Keratinocyte (primary cell): ENCODE measurements at regions not wholly inside any gene's neighbourhood (a gene's known extent, or its start where the extent isn't known, plus 50 kb on each side); places are given as distances from the start of the nearest gene placed in this dataset.

Experiments used
- DNase-seq: peaks from one replicate; pipeline ENCODE4 v3.0.0-alpha.2; 2011; ENCODE audit warnings: low read depth, missing footprints, low spot score
- FAIRE-seq: peaks from 2 replicates; lab custom pipeline; 2011; peaks lifted over from hg19 to GRCh38; lab: Jason Lieb, UNC
- H2AFZ ChIP-seq: 2 replicates; pipeline ENCODE4 v1.6.0; 2012; ENCODE audit warnings: low read length, control low read depth, inconsistent platforms; ENCODE audit not compliant: control insufficient read depth
- H3K27ac ChIP-seq: 2 replicates; pipeline ENCODE4 v1.5.1; 2011; ENCODE audit warnings: low read length; ENCODE audit not compliant: control insufficient read depth, insufficient read depth
- H3K27me3 ChIP-seq: 3 replicates; pipeline ENCODE4 v1.6.0; 2011; ENCODE audit warnings: low read length; ENCODE audit not compliant: control insufficient read depth, insufficient read depth; ENCODE audit errors: extremely low read depth
- H3K36me3 ChIP-seq, 2 experiments: 2 replicates in 1 of 2; 3 replicates in 1 of 2; pipeline ENCODE4 v1.5.1; 2011; ENCODE audit warnings: low read length in 2 of 2, mild to moderate bottlenecking in 1 of 2; ENCODE audit not compliant: control insufficient read depth in 2 of 2, insufficient read depth in 2 of 2; ENCODE audit errors: extremely low read depth in 1 of 2
- H3K4me1 ChIP-seq: 3 replicates; pipeline ENCODE4 v1.5.1; 2011; ENCODE audit warnings: low read length; ENCODE audit not compliant: control insufficient read depth, insufficient read depth; ENCODE audit errors: extremely low read depth
- H3K4me2 ChIP-seq: 3 replicates; pipeline ENCODE4 v1.6.0; 2011; ENCODE audit warnings: low read depth, low read length; ENCODE audit not compliant: control insufficient read depth, insufficient read depth; ENCODE audit errors: extremely low read depth
- H3K4me3 ChIP-seq, 3 experiments: fragments of 200-600 bp in 1 of 3; sonication (generic) in 1 of 3; 2 replicates in 2 of 3; 3 replicates in 1 of 3; pipeline ENCODE4 v1.5.1; 2011 to 2016; ENCODE audit warnings: low read length in 3 of 3, mild to moderate bottlenecking in 3 of 3, control low read depth in 2 of 3, inconsistent platforms in 1 of 3, low read depth in 1 of 3, mixed read lengths in 1 of 3, mixed run types in 1 of 3, moderate library complexity in 1 of 3; ENCODE audit not compliant: control insufficient read depth in 2 of 3, insufficient read depth in 2 of 3; ENCODE audit errors: extremely low read depth in 1 of 3
- H3K79me2 ChIP-seq: 2 replicates; pipeline ENCODE4 v1.6.0; 2012; ENCODE audit warnings: low read length; ENCODE audit not compliant: control insufficient read depth, insufficient read depth
- H3K9ac ChIP-seq: 3 replicates; pipeline ENCODE4 v1.6.0; 2011; ENCODE audit warnings: low read length; ENCODE audit not compliant: control insufficient read depth, insufficient read depth; ENCODE audit errors: extremely low read depth
- H3K9me1 ChIP-seq: 3 replicates; pipeline ENCODE4 v1.6.0; 2011; ENCODE audit warnings: low read length; ENCODE audit not compliant: control insufficient read depth, insufficient read depth; ENCODE audit errors: extremely low read depth
- H3K9me3 ChIP-seq: 2 replicates; pipeline ENCODE4 v1.5.1; 2012; ENCODE audit warnings: low read depth, low read length; ENCODE audit not compliant: control insufficient read depth
- H4K20me1 ChIP-seq: 3 replicates; pipeline ENCODE4 v1.6.0; 2011; ENCODE audit warnings: low read length; ENCODE audit not compliant: control insufficient read depth, insufficient read depth; ENCODE audit errors: extremely low read depth
- CTCF ChIP-seq, 3 experiments: IDR thresholded peaks in 1 of 3; conservative IDR thresholded peaks in 1 of 3; optimal IDR thresholded peaks in 1 of 3; 2 replicates in 2 of 3; 3 replicates in 1 of 3; pipeline versions ENCODE3 to v1.5.1; 2011; ENCODE audit warnings: low read length in 3 of 3, mild to moderate bottlenecking in 3 of 3, moderate library complexity in 2 of 3, control low read depth in 1 of 3, inconsistent platforms in 1 of 3; ENCODE audit not compliant: insufficient read depth in 2 of 3; ENCODE audit errors: extremely low read depth in 1 of 3
- EZH2 ChIP-seq: IDR thresholded peaks from one replicate; pipeline ENCODE4 v1.6.1; 2012; ENCODE audit warnings: inconsistent platforms, mild to moderate bottlenecking, low read length, moderate library complexity
- dilution Hi-C: fragments of 300-500 bp; cut with MboI; formaldehyde crosslinking; loops from one replicate; pipeline ENCODE4 v1.7.0; 2020; ENCODE audit warnings: low sequenced_read_pairs; ENCODE audit not compliant: extremely low pct_ligation_motif_present

GRCh38 chr18:60669938-60670337 lies 297.4 kb upstream of the MC4R start:
- FAIRE-seq = no peak

GRCh38 chr18:60671021-60671420 lies 298.4 kb upstream of the MC4R start:
- Histone ChIP-seq H3K4me1 (peaks cover 2% of the 10 kb centered on the region), H3K9me3 (no peaks in the 10 kb centered on the region), H3K36me3 (no peaks in the 10 kb centered on the region), H3K27me3 (no peaks in the 10 kb centered on the region), H3K27ac (no peak overlapping the region), H3K4me2 (no peak overlapping the region), H2AFZ (no peak overlapping the region), H3K4me3 (no peak overlapping the region), H3K9ac (no peak overlapping the region), H4K20me1 (no peaks in the 10 kb centered on the region), H3K79me2 (no peaks in the 10 kb centered on the region), H3K9me1 (no peaks in the 10 kb centered on the region)
- dilution Hi-C loops = no loop called here
- no peak for FAIRE-seq
- TF ChIP-seq CTCF (optimal IDR thresholded peaks at IDR 0.05 in 1 of 3, IDR thresholded peaks at IDR 0.05 in 1 of 3, conservative IDR thresholded peaks at IDR 0.05 in 1 of 3; ENCODE audit: extremely low read depth in 1 of 3, insufficient read depth in 2 of 3, low read length in 3 of 3) = no peak
- no peak for TF ChIP-seq EZH2
- no peak for DNase-seq

More at GRCh38 chr18:60669938-60670337, 297.4 kb upstream of the MC4R start:
- H3K9me1 ChIP-seq = no peaks in the 10 kb centered on the region
- H3K4me3 ChIP-seq = no peak overlapping the region
- no peak overlapping the region for H2AFZ ChIP-seq
- H3K27me3 ChIP-seq = no peaks in the 10 kb centered on the region
- no peaks in the 10 kb centered on the region for H3K79me2 ChIP-seq
- H3K4me1 ChIP-seq = peaks cover 2% of the 10 kb centered on the region
- H3K27ac ChIP-seq = no peak overlapping the region
- H3K9me3 ChIP-seq = no peaks in the 10 kb centered on the region
- dilution Hi-C loops = no loop called here
- H3K4me2 ChIP-seq = no peak overlapping the region
- no peaks in the 10 kb centered on the region for H4K20me1 ChIP-seq
- no peaks in the 10 kb centered on the region for H3K36me3 ChIP-seq
- no peak for DNase-seq
- TF ChIP-seq CTCF (optimal IDR thresholded peaks at IDR 0.05 in 1 of 3, IDR thresholded peaks at IDR 0.05 in 1 of 3, conservative IDR thresholded peaks at IDR 0.05 in 1 of 3; ENCODE audit: extremely low read depth in 1 of 3, insufficient read depth in 2 of 3, low read length in 3 of 3) (no peak), EZH2 (no peak)
- no peak overlapping the region for H3K9ac ChIP-seq
